GM12878 (cell line): ENCODE measurements at regions not wholly inside any gene's neighbourhood (a gene's known extent, or its start where the extent isn't known, plus 50 kb on each side); places are given as distances from the start of the nearest gene placed in this dataset.

Experiments
- POLR2A ChIP-seq: IDR thresholded peaks from 2 replicates; pipeline ENCODE4 v1.6.1; 2011; ENCODE audit warnings: low read depth, mild to moderate bottlenecking, low read length
- SPI1 ChIP-seq: IDR thresholded peaks from 2 replicates; pipeline ENCODE4 v1.6.1; 2011; ENCODE audit warnings: low read depth, mild to moderate bottlenecking, low read length, moderate library complexity, borderline replicate concordance; ENCODE audit not compliant: insufficient read depth
- TARDBP ChIP-seq: IDR thresholded peaks from 2 replicates; pipeline ENCODE4 v1.6.1; 2016; ENCODE audit warnings: borderline replicate concordance
- ZNF274 ChIP-seq: IDR thresholded peaks from one replicate; pipeline ENCODE4 v1.8.0; 2011; ENCODE audit not compliant: insufficient read length, insufficient read depth
- TF ChIP-seq, protein P1 (sequence below): IDR thresholded peaks from 2 replicates; pipeline ENCODE4 v1.6.1; 2011; ENCODE audit warnings: low read depth, low read length, improper control_type of control experiment, borderline replicate concordance

DNA sequence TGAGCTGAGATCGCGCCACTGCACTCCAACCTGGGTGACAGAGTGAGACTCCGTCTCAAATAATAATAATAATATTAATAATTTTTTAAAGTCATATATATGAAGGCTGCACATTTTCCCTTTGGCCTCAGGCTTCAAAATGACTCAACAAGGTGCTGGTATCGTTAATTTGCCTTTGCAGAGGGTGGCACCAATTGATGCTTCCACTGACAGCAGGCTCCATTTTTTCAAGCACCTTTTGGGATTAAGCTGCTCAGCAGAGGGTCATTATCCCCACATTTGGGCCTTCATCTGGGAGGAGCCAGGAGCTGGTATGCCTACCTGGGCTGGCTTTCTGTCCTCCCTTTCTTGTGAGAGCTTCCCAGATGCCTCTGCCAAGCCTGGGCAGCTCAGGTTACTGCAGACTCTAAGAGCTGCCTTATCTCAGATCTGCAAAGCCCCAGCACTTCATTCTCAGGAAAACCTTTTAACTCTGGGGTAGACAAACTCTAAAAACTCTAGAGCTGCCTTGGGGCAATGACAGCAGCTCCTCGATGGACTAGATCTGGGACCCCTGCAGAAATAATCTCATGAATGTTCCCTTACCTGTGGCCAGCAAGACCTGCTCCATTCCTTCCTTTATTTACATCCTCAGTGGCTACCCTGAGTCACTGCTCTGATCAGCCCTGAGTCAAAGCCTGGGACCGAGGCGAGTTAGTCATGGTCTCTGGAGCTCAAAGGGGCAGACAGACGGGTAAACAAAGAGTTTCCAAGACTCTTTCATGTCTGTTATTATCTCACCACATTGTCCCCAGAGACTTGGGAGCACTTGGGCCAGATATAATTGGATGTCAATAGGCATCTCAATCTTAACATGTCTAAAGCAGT is 80.0 kb upstream of the EYA2 start:
- TF ChIP-seq POLR2A (no peak), ZNF274 (no peak), TARDBP (no peak), SPI1 (no peak)
- TF ChIP-seq, protein P1, sequence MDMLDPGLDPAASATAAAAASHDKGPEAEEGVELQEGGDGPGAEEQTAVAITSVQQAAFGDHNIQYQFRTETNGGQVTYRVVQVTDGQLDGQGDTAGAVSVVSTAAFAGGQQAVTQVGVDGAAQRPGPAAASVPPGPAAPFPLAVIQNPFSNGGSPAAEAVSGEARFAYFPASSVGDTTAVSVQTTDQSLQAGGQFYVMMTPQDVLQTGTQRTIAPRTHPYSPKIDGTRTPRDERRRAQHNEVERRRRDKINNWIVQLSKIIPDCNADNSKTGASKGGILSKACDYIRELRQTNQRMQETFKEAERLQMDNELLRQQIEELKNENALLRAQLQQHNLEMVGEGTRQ: no peak
